HG03039 (cell line): ENCODE measurements at regions not wholly inside any gene's neighbourhood (a gene's known extent, or its start where the extent isn't known, plus 50 kb on each side); places are given as distances from the start of the nearest gene placed in this dataset.
A peak's percentile ranks its signal among the peaks of the same experiment; 100 is the strongest.
"Not testable (repeated sequence)": the region's sequence is repeated elsewhere in the genome, so short reads cannot be mapped to it uniquely, and the experiment has no call there.

Experiments
- ATAC-seq: cut with Tn5 transposase; IDR thresholded peaks from one replicate; pipeline ENCODE4 v1.9.1; 2021; ENCODE audit warnings: mild to moderate bottlenecking, moderate library complexity; ENCODE audit not compliant: unreplicated experiment

- no peak for ATAC-seq
These were observed 74.7 kb upstream of the VPREB1 start for GRCh38 chr22:22169923-22170322.

GRCh38 chr22:22168941-22169867 lies 75.4 kb upstream of the VPREB1 start:
- no peak for ATAC-seq

GRCh38 chr22:22168190-22168940 lies 76.2 kb upstream of the VPREB1 start:
- ATAC-seq: no peak

GRCh38 chr22:22167791-22168189 lies 76.8 kb upstream of the VPREB1 start:
- no peak for ATAC-seq

- no peak for ATAC-seq
These were observed 77.5 kb upstream of the VPREB1 start for GRCh38 chr22:22166941-22167713.

GRCh38 chr22:22165936-22166710 lies 78.5 kb upstream of the VPREB1 start:
- ATAC-seq: no peak

GRCh38 chr22:22164541-22165272 lies 79.9 kb upstream of the VPREB1 start:
- ATAC-seq: no peak

- ATAC-seq: peak; percentile 58
These were observed 82.4 kb upstream of the VPREB1 start for GRCh38 chr22:22161924-22162851.

- not testable (repeated sequence) for ATAC-seq
These were observed 83.8 kb upstream of the VPREB1 start for GRCh38 chr22:22160768-22161167.

- no peak for ATAC-seq
These were observed 85.2 kb upstream of the VPREB1 start for GRCh38 chr22:22159384-22159783.

- ATAC-seq: no peak
These were observed 85.6 kb upstream of the VPREB1 start for GRCh38 chr22:22158965-22159364.

- ATAC-seq: no peak
These were observed 86.3 kb upstream of the VPREB1 start for GRCh38 chr22:22158207-22158816.

- peak; percentile 27 for ATAC-seq
These were observed 87.2 kb upstream of the VPREB1 start for GRCh38 chr22:22157348-22157725.

- peak; percentile 48 for ATAC-seq
These were observed 87.8 kb upstream of the VPREB1 start for GRCh38 chr22:22156716-22157347.

GRCh38 chr22:22156348-22156715 lies 88.3 kb upstream of the VPREB1 start:
- ATAC-seq: no peak

GRCh38 chr22:22155607-22156006 lies 89.0 kb upstream of the VPREB1 start:
- no peak for ATAC-seq

- ATAC-seq: no peak
These were observed 89.4 kb upstream of the VPREB1 start for GRCh38 chr22:22155146-22155545.

- ATAC-seq: no peak
These were observed 90.5 kb upstream of the VPREB1 start for GRCh38 chr22:22154040-22154439.
